ENCODE measurements at regions not wholly inside any gene's neighbourhood (a gene's known extent, or its start where the extent isn't known, plus 50 kb on each side); places are given as distances from the start of the nearest gene placed in this dataset.

GRCh38 chr10:91117505-91117904 lies 103.0 kb upstream of the PCGF5 start:
- TF ChIP-seq POLR2A (IDR thresholded peaks at IDR 0.05): no peak
- TF ChIP-seq, protein P1, sequence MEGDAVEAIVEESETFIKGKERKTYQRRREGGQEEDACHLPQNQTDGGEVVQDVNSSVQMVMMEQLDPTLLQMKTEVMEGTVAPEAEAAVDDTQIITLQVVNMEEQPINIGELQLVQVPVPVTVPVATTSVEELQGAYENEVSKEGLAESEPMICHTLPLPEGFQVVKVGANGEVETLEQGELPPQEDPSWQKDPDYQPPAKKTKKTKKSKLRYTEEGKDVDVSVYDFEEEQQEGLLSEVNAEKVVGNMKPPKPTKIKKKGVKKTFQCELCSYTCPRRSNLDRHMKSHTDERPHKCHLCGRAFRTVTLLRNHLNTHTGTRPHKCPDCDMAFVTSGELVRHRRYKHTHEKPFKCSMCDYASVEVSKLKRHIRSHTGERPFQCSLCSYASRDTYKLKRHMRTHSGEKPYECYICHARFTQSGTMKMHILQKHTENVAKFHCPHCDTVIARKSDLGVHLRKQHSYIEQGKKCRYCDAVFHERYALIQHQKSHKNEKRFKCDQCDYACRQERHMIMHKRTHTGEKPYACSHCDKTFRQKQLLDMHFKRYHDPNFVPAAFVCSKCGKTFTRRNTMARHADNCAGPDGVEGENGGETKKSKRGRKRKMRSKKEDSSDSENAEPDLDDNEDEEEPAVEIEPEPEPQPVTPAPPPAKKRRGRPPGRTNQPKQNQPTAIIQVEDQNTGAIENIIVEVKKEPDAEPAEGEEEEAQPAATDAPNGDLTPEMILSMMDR (IDR thresholded peaks at IDR 0.05): no peak

All from suprapubic skin (tissue), 3 donors.